ENCODE measurements at regions not wholly inside any gene's neighbourhood (a gene's known extent, or its start where the extent isn't known, plus 50 kb on each side); places are given as distances from the start of the nearest gene placed in this dataset.

- no peak for TF ChIP-seq EZH2phosphoT487 (IDR thresholded peaks at IDR 0.05; ENCODE audit: low read depth, severe bottlenecking, unreplicated experiment)
- TF ChIP-seq EZH2 (IDR thresholded peaks at IDR 0.05; ENCODE audit: borderline replicate concordance) = no peak
- TF ChIP-seq CTCF (IDR thresholded peaks at IDR 0.05; ENCODE audit: poor library complexity) = peak; percentile 19
- Histone ChIP-seq H2AFZ (no peak overlapping the region), H4K20me1 (ENCODE audit: insufficient read depth, poor library complexity, severe bottlenecking) (no peaks in the 10 kb centered on the region), H3K4me3 (no peak overlapping the region), H3K9me3 (ENCODE audit: low read depth) (no peaks in the 10 kb centered on the region), H3K4me1 (ENCODE audit: insufficient read depth) (no peaks in the 10 kb centered on the region), H3K36me3 (replicated peaks; ENCODE audit: insufficient read depth, low read depth) (no peaks in the 10 kb centered on the region), H3K79me2 (no peaks in the 10 kb centered on the region), H3K27me3 (no peaks in the 10 kb centered on the region), H3K9me2 (replicated peaks; ENCODE audit: insufficient read depth) (no peaks in the 10 kb centered on the region), H3K27ac (no peak overlapping the region), H3K4me2 (no peak overlapping the region)
- 75% methylated on average over 7 of the region's 7 CpGs for WGBS (ENCODE audit: low lambda C conversion rate, missing lambda C conversion rate)
- DNase-seq (ENCODE audit: low spot score) = peak; percentile 10
Measured at GRCh38 chr5:90135779-90136378, 273.7 kb downstream of the CETN3 start.

- no peak for TF ChIP-seq CTCF (IDR thresholded peaks at IDR 0.05; ENCODE audit: poor library complexity)
- Histone ChIP-seq H3K36me3 (replicated peaks; ENCODE audit: insufficient read depth, low read depth) (no peaks in the 10 kb centered on the region), H3K9me3 (ENCODE audit: low read depth) (no peaks in the 10 kb centered on the region), H3K4me2 (no peak overlapping the region), H3K27me3 (no peaks in the 10 kb centered on the region), H3K27ac (no peak overlapping the region), H4K20me1 (ENCODE audit: insufficient read depth, poor library complexity, severe bottlenecking) (no peaks in the 10 kb centered on the region), H2AFZ (no peak overlapping the region), H3K79me2 (no peaks in the 10 kb centered on the region), H3K9me2 (replicated peaks; ENCODE audit: insufficient read depth) (no peaks in the 10 kb centered on the region), H3K4me1 (ENCODE audit: insufficient read depth) (no peaks in the 10 kb centered on the region), H3K4me3 (no peak overlapping the region)
- peak; percentile 9 for DNase-seq (ENCODE audit: low spot score)
- WGBS (ENCODE audit: low lambda C conversion rate, missing lambda C conversion rate) = 83% methylated on average over 4 of the region's 4 CpGs
Measured at GRCh38 chr5:90134892-90135291, 274.7 kb downstream of the CETN3 start.

GRCh38 chr5:90134381-90134780, 275.2 kb downstream of the CETN3 start:
- Histone ChIP-seq H3K9me2 (replicated peaks; ENCODE audit: insufficient read depth) (no peaks in the 10 kb centered on the region), H3K27me3 (no peaks in the 10 kb centered on the region), H3K4me3 (no peak overlapping the region), H3K79me2 (no peaks in the 10 kb centered on the region), H3K36me3 (replicated peaks; ENCODE audit: insufficient read depth, low read depth) (no peaks in the 10 kb centered on the region), H3K4me2 (no peak overlapping the region), H2AFZ (no peak overlapping the region), H3K27ac (no peak overlapping the region), H4K20me1 (ENCODE audit: insufficient read depth, poor library complexity, severe bottlenecking) (no peaks in the 10 kb centered on the region), H3K4me1 (ENCODE audit: insufficient read depth) (no peaks in the 10 kb centered on the region), H3K9me3 (ENCODE audit: low read depth) (no peaks in the 10 kb centered on the region)
- no peak for DNase-seq (ENCODE audit: low spot score)
- TF ChIP-seq EZH2phosphoT487 (IDR thresholded peaks at IDR 0.05; ENCODE audit: low read depth, severe bottlenecking, unreplicated experiment) (no peak), EZH2 (IDR thresholded peaks at IDR 0.05; ENCODE audit: borderline replicate concordance) (no peak), CTCF (IDR thresholded peaks at IDR 0.05; ENCODE audit: poor library complexity) (no peak)

GRCh38 chr5:90133941-90134340, 275.6 kb downstream of the CETN3 start:
- Histone ChIP-seq H2AFZ (no peak overlapping the region), H3K27me3 (no peaks in the 10 kb centered on the region), H4K20me1 (ENCODE audit: insufficient read depth, poor library complexity, severe bottlenecking) (no peaks in the 10 kb centered on the region), H3K9me2 (replicated peaks; ENCODE audit: insufficient read depth) (no peaks in the 10 kb centered on the region), H3K27ac (no peak overlapping the region), H3K36me3 (replicated peaks; ENCODE audit: insufficient read depth, low read depth) (no peaks in the 10 kb centered on the region), H3K4me1 (ENCODE audit: insufficient read depth) (no peaks in the 10 kb centered on the region), H3K9me3 (ENCODE audit: low read depth) (no peaks in the 10 kb centered on the region), H3K79me2 (no peaks in the 10 kb centered on the region), H3K4me2 (no peak overlapping the region), H3K4me3 (no peak overlapping the region)
- no peak for DNase-seq (ENCODE audit: low spot score)
- TF ChIP-seq CTCF (IDR thresholded peaks at IDR 0.05; ENCODE audit: poor library complexity) (no peak), EZH2phosphoT487 (IDR thresholded peaks at IDR 0.05; ENCODE audit: low read depth, severe bottlenecking, unreplicated experiment) (no peak), EZH2 (IDR thresholded peaks at IDR 0.05; ENCODE audit: borderline replicate concordance) (no peak)
- 50% methylated on average over 2 of the region's 2 CpGs for WGBS (ENCODE audit: low lambda C conversion rate, missing lambda C conversion rate)
